Thyroid gland (tissue), 4 donors: ENCODE measurements at regions not wholly inside any gene's neighbourhood (a gene's known extent, or its start where the extent isn't known, plus 50 kb on each side); places are given as distances from the start of the nearest gene placed in this dataset.
A peak's percentile ranks its signal among the peaks of the same experiment; 100 is the strongest.
"Not testable (repeated sequence)": the region's sequence is repeated elsewhere in the genome, so short reads cannot be mapped to it uniquely, and the experiment has no call there.

ENCODE experiments used
- POLR2A ChIP-seq, 2 donors: fragments of 450-650 bp; IDR thresholded peaks; one replicate each; pipeline ENCODE4 v1.6.1; 2017; ENCODE audit warnings: antibody characterized with exemption in 2 of 2, mild to moderate bottlenecking in 2 of 2, moderate library complexity in 1 of 2
- TF ChIP-seq, protein P1 (sequence below), 6 experiments: fragments of 200-600 bp in 3 of 6; fragments of 450-650 bp in 3 of 6; sonication (generic) in 3 of 6; IDR thresholded peaks; one replicate each; pipeline ENCODE4 v1.5.1; 2016 to 2019; ENCODE audit warnings: antibody characterized with exemption in 6 of 6, mild to moderate bottlenecking in 2 of 6, inconsistent platforms in 1 of 6, moderate library complexity in 1 of 6

DNA sequence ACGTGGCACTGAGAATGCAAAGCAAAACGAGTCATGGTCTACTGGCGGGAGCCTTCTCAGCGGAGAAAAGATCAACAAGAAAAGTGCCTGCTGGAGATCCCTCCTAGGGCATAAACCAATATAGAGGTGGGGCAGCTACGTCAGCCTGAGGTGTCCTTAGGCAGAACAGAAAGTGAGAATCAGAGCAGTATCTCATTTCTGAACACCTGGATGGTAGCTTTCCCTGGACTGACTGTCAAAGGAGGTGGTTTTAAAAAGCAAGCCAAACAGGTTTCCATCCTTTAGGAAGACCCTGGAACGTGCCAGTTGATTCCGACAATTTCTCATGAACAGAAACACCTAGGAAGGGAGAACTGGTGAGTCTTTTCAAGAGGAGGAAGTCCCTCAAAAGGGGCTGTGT, 71.4 kb upstream of the NBPF9 start:
- TF ChIP-seq, protein P1, sequence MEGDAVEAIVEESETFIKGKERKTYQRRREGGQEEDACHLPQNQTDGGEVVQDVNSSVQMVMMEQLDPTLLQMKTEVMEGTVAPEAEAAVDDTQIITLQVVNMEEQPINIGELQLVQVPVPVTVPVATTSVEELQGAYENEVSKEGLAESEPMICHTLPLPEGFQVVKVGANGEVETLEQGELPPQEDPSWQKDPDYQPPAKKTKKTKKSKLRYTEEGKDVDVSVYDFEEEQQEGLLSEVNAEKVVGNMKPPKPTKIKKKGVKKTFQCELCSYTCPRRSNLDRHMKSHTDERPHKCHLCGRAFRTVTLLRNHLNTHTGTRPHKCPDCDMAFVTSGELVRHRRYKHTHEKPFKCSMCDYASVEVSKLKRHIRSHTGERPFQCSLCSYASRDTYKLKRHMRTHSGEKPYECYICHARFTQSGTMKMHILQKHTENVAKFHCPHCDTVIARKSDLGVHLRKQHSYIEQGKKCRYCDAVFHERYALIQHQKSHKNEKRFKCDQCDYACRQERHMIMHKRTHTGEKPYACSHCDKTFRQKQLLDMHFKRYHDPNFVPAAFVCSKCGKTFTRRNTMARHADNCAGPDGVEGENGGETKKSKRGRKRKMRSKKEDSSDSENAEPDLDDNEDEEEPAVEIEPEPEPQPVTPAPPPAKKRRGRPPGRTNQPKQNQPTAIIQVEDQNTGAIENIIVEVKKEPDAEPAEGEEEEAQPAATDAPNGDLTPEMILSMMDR (IDR thresholded peaks at IDR 0.05) = not testable (repeated sequence)
- TF ChIP-seq POLR2A (IDR thresholded peaks at IDR 0.05) = peak in 1 of 2 donors; percentile 49
